ENCODE measurements at regions not wholly inside any gene's neighbourhood (a gene's known extent, or its start where the extent isn't known, plus 50 kb on each side); places are given as distances from the start of the nearest gene placed in this dataset.

- no TSS peak for BruUV-seq (replicated peaks)
- H3K27ac ChIP-seq (ENCODE audit: extremely low read depth, low read depth, low read length): no peak overlapping the region
- no peak overlapping the region for H3K9ac ChIP-seq (ENCODE audit: insufficient read depth in 1 of 2, low read depth in 2 of 2, low read length in 2 of 2)
- H3K9me1 ChIP-seq (ENCODE audit: control insufficient read depth, insufficient read depth, low read length): no peaks in the 10 kb centered on the region
- ChIA-PET POLR2A (no interaction called here), CTCF (ENCODE audit: low intra/inter-chr PET ratio) (no interaction called here)
- H3K79me2 ChIP-seq (ENCODE audit: control insufficient read depth, insufficient read depth, low read length): no peaks in the 10 kb centered on the region
- no peaks in the 10 kb centered on the region for H3K27me3 ChIP-seq (ENCODE audit: control insufficient read depth in 2 of 2, insufficient read depth in 2 of 2, low read length in 2 of 2)
- FAIRE-seq: no peak
- no peak for DNase-seq (ENCODE audit: extremely low read depth in 1 of 4, low spot score in 3 of 4)
- no peaks in the 10 kb centered on the region for H3K4me1 ChIP-seq (replicated peaks in 1 of 2; ENCODE audit: control insufficient read depth in 2 of 2, insufficient read depth in 2 of 2, low read length in 2 of 2)
- intact Hi-C loops (cut with micrococcal nuclease): no loop called here
- no peaks in the 10 kb centered on the region for H3K9me3 ChIP-seq (replicated peaks; ENCODE audit: control insufficient read depth, insufficient read depth, low read depth, low read length)
- no peak for ATAC-seq
- H3K36me3 ChIP-seq (ENCODE audit: control insufficient read depth, insufficient read depth, low read length): no peaks in the 10 kb centered on the region
- no peak overlapping the region for H3K4me3 ChIP-seq
- 3% methylated on average over 4 of the region's 4 CpGs for WGBS (ENCODE audit: insufficient coverage, low coverage, missing lambda C conversion rate)
- no peaks in the 10 kb centered on the region for H4K20me1 ChIP-seq (replicated peaks; ENCODE audit: control insufficient read depth, insufficient read depth, low read length)
- no peak overlapping the region for H2AFZ ChIP-seq (ENCODE audit: low read depth, low read length)
- no peak overlapping the region for H3K4me2 ChIP-seq (ENCODE audit: insufficient read depth, low read length)
- in situ Hi-C loops (cut with MboI): no loop called here
- TF ChIP-seq, protein P1, sequence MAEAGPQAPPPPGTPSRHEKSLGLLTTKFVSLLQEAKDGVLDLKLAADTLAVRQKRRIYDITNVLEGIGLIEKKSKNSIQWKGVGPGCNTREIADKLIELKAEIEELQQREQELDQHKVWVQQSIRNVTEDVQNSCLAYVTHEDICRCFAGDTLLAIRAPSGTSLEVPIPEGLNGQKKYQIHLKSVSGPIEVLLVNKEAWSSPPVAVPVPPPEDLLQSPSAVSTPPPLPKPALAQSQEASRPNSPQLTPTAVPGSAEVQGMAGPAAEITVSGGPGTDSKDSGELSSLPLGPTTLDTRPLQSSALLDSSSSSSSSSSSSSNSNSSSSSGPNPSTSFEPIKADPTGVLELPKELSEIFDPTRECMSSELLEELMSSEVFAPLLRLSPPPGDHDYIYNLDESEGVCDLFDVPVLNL (CRISPR knock-in tag; IDR thresholded peaks at IDR 0.05; ENCODE audit: low read depth): no peak
- TF ChIP-seq SMAD1 (IDR thresholded peaks at IDR 0.05; ENCODE audit: low read depth, low read length, partially characterized antibody) (no peak), SAFB (IDR thresholded peaks at IDR 0.05; ENCODE audit: borderline replicate concordance, low read depth, low read length) (no peak), EP300 (IDR thresholded peaks at IDR 0.05; ENCODE audit: low read length) (no peak), HDAC3 (IDR thresholded peaks at IDR 0.05; ENCODE audit: borderline replicate concordance, partially characterized antibody) (no peak), PYGO2 (tag; IDR thresholded peaks at IDR 0.05) (no peak), TGIF2 (CRISPR knock-in tag; IDR thresholded peaks at IDR 0.05) (no peak), TCF3 (CRISPR knock-in tag; IDR thresholded peaks at IDR 0.05) (no peak), RUNX1 (IDR thresholded peaks at IDR 0.05; ENCODE audit: low read depth) (no peak), RBM39 (optimal IDR thresholded peaks at IDR 0.05; ENCODE audit: low read depth, low read length) (no peak), NFXL1 (CRISPR knock-in tag; IDR thresholded peaks at IDR 0.05) (no peak), ZNF764 (CRISPR knock-in tag; IDR thresholded peaks at IDR 0.05; ENCODE audit: low read depth) (no peak), POLR3G (IDR thresholded peaks at IDR 0.05; ENCODE audit: extremely low read depth, insufficient read length, insufficient replicate concordance) (no peak), DMBX1 (CRISPR knock-in tag; IDR thresholded peaks at IDR 0.05; ENCODE audit: borderline replicate concordance) (no peak)
- TF ChIP-seq, protein P2, sequence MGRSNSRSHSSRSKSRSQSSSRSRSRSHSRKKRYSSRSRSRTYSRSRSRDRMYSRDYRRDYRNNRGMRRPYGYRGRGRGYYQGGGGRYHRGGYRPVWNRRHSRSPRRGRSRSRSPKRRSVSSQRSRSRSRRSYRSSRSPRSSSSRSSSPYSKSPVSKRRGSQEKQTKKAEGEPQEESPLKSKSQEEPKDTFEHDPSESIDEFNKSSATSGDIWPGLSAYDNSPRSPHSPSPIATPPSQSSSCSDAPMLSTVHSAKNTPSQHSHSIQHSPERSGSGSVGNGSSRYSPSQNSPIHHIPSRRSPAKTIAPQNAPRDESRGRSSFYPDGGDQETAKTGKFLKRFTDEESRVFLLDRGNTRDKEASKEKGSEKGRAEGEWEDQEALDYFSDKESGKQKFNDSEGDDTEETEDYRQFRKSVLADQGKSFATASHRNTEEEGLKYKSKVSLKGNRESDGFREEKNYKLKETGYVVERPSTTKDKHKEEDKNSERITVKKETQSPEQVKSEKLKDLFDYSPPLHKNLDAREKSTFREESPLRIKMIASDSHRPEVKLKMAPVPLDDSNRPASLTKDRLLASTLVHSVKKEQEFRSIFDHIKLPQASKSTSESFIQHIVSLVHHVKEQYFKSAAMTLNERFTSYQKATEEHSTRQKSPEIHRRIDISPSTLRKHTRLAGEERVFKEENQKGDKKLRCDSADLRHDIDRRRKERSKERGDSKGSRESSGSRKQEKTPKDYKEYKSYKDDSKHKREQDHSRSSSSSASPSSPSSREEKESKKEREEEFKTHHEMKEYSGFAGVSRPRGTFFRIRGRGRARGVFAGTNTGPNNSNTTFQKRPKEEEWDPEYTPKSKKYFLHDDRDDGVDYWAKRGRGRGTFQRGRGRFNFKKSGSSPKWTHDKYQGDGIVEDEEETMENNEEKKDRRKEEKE (IDR thresholded peaks at IDR 0.05; ENCODE audit: borderline replicate concordance in 1 of 2, control insufficient read depth in 1 of 2, low read depth in 2 of 2, low read length in 1 of 2): no peak
- TF ChIP-seq, protein P3, sequence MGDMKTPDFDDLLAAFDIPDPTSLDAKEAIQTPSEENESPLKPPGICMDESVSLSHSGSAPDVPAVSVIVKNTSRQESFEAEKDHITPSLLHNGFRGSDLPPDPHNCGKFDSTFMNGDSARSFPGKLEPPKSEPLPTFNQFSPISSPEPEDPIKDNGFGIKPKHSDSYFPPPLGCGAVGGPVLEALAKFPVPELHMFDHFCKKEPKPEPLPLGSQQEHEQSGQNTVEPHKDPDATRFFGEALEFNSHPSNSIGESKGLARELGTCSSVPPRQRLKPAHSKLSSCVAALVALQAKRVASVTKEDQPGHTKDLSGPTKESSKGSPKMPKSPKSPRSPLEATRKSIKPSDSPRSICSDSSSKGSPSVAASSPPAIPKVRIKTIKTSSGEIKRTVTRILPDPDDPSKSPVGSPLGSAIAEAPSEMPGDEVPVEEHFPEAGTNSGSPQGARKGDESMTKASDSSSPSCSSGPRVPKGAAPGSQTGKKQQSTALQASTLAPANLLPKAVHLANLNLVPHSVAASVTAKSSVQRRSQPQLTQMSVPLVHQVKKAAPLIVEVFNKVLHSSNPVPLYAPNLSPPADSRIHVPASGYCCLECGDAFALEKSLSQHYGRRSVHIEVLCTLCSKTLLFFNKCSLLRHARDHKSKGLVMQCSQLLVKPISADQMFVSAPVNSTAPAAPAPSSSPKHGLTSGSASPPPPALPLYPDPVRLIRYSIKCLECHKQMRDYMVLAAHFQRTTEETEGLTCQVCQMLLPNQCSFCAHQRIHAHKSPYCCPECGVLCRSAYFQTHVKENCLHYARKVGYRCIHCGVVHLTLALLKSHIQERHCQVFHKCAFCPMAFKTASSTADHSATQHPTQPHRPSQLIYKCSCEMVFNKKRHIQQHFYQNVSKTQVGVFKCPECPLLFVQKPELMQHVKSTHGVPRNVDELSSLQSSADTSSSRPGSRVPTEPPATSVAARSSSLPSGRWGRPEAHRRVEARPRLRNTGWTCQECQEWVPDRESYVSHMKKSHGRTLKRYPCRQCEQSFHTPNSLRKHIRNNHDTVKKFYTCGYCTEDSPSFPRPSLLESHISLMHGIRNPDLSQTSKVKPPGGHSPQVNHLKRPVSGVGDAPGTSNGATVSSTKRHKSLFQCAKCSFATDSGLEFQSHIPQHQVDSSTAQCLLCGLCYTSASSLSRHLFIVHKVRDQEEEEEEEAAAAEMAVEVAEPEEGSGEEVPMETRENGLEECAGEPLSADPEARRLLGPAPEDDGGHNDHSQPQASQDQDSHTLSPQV (IDR thresholded peaks at IDR 0.05): no peak
Measured at GRCh38 chr3:76631251-76631650, 408.6 kb upstream of the ROBO2 start.

All from K562 (cell line).